Esophagus muscularis mucosa (tissue), 4 donors: ENCODE measurements at regions not wholly inside any gene's neighbourhood (a gene's known extent, or its start where the extent isn't known, plus 50 kb on each side); places are given as distances from the start of the nearest gene placed in this dataset.

Source experiments
- DNase-seq: peaks from one replicate; pipeline ENCODE4 v3.0.0-alpha.2; 2017; ENCODE audit errors: extremely low spot score
- H3K27ac ChIP-seq, 4 donors: fragments of 200-600 bp; sonication (generic); replicated peaks in 1 of 4; 1 replicate in 3 of 4; 2 replicates in 1 of 4; pipeline ENCODE4 v1.5.1; 2016 to 2019; ENCODE audit warnings: mild to moderate bottlenecking in 1 of 4
- H3K27me3 ChIP-seq, 4 donors: fragments of 200-600 bp; sonication (generic); one replicate each; pipeline versions ENCODE4 v1.5.1 to v1.6.0; 2016 to 2019
- H3K36me3 ChIP-seq, 4 donors: fragments of 200-600 bp; sonication (generic); one replicate each; pipeline ENCODE4 v1.5.1; 2016 to 2019
- H3K4me1 ChIP-seq, 4 donors: fragments of 200-600 bp; sonication (generic); one replicate each; pipeline ENCODE4 v1.5.1; 2016 to 2019
- H3K4me3 ChIP-seq, 4 donors: fragments of 200-600 bp; sonication (generic); 1 replicate in 2 of 4; 2 replicates in 2 of 4; pipeline ENCODE4 v1.5.1; 2016 to 2019; ENCODE audit warnings: mild to moderate bottlenecking in 4 of 4, moderate library complexity in 1 of 4
- H3K9me3 ChIP-seq, 4 donors: fragments of 200-600 bp; sonication (generic); 1 replicate in 3 of 4; 2 replicates in 1 of 4; pipeline ENCODE4 v1.5.1; 2016 to 2019
- CTCF ChIP-seq, 3 experiments: fragments of 200-600 bp in 2 of 3; fragments of 450-650 bp in 1 of 3; sonication (generic) in 2 of 3; IDR thresholded peaks; one replicate each; pipeline ENCODE4 v1.5.1; 2017 to 2019; ENCODE audit warnings: antibody characterized with exemption in 3 of 3, mild to moderate bottlenecking in 2 of 3, moderate library complexity in 1 of 3
- EP300 ChIP-seq: sonication (generic); formaldehyde crosslinking; IDR thresholded peaks from one replicate; pipeline ENCODE4 v1.6.1; 2017; ENCODE audit warnings: antibody characterized with exemption
- POLR2A ChIP-seq: fragments of 450-650 bp; IDR thresholded peaks from one replicate; pipeline ENCODE4 v1.6.1; 2017; ENCODE audit warnings: antibody characterized with exemption, moderate library complexity, mild to moderate bottlenecking, low read depth
- POLR2AphosphoS5 ChIP-seq, 2 donors: sonication (generic); formaldehyde crosslinking; IDR thresholded peaks; one replicate each; pipeline ENCODE4 v1.6.1; 2017; ENCODE audit warnings: antibody characterized with exemption in 2 of 2
- WGBS: methylation state at CpG from one replicate; pipeline ENCODE4 v1.1.5; 2018; 5-methylcytosine and 5-hydroxymethylcytosine counted together
- intact Hi-C: fragments of 100-400 bp; cut with DNase I; formaldehyde crosslinking; loops from one replicate; pipeline ENCODE4 v1.15.1; 2023

DNA sequence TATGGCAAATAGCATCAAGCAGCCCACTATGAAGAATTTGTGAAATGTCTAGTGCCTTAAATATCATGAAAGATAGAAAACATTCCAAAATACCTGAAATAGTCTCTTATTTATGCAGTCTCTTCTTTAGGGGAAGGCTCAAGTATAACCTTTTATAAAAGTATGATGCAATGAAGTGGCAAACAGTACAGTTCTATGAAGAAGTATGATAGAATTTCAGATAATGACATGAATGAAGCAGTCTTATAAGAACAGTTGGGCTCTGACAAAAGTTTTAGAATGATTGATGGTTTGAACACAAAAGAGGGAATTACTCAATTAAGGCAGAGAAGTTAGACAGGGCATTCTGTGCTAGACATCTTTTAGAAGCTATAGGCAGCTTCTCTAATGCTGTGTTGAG lies 1791.8 kb upstream of the PIK3C3 start:
- TF ChIP-seq POLR2A (no peak), EP300 (no peak), CTCF (IDR thresholded peaks at IDR 0.05) (no peak), POLR2AphosphoS5 (IDR thresholded peaks at IDR 0.05) (no peak)
- intact Hi-C loops, result no loop called here

DNA sequence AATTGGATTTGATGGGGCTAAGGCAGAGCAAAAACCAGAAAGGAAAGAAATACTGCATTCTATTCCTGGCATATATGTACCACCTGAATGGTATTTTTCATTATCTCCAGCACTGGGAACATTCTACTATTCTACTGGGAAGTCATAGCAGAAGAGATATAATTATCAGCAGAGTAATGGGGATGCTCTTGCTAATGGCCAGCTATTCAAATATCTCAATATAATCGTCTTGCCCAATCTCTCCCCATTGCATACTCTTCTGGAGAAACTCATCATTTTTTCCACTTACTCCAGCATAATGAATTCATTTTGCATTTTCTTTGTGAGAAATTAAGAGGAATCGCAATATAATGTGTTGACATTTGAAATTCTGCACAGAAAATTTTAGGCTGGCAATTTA lies 1794.7 kb upstream of the PIK3C3 start:
- Histone ChIP-seq H3K9me3 (no peaks in the 10 kb centered on the region), H3K36me3 (no peaks in the 10 kb centered on the region), H3K27me3 (no peaks in the 10 kb centered on the region), H3K4me3 (no peak overlapping the region), H3K4me1 (peaks cover 0 to 4% (median 0%) of the 10 kb centered on the region in 4 donors), H3K27ac (no peak overlapping the region)
- no peak for TF ChIP-seq CTCF (IDR thresholded peaks at IDR 0.05)
- TF ChIP-seq POLR2AphosphoS5 (IDR thresholded peaks at IDR 0.05), result no peak
- TF ChIP-seq POLR2A, result no peak
- TF ChIP-seq EP300, result no peak
- no peak for DNase-seq
- intact Hi-C loops, result no loop called here
- 85% methylated on average over 2 of the region's 2 CpGs for WGBS

More for the DNA sequence above, 1791.8 kb upstream of the PIK3C3 start:
- Histone ChIP-seq H3K36me3 (no peaks in the 10 kb centered on the region), H3K9me3 (no peaks in the 10 kb centered on the region), H3K4me3 (no peak overlapping the region), H3K27me3 (no peaks in the 10 kb centered on the region), H3K4me1 (peaks cover 0 to 4% (median 0%) of the 10 kb centered on the region in 4 donors), H3K27ac (no peak overlapping the region)
- DNase-seq, result no peak

DNA sequence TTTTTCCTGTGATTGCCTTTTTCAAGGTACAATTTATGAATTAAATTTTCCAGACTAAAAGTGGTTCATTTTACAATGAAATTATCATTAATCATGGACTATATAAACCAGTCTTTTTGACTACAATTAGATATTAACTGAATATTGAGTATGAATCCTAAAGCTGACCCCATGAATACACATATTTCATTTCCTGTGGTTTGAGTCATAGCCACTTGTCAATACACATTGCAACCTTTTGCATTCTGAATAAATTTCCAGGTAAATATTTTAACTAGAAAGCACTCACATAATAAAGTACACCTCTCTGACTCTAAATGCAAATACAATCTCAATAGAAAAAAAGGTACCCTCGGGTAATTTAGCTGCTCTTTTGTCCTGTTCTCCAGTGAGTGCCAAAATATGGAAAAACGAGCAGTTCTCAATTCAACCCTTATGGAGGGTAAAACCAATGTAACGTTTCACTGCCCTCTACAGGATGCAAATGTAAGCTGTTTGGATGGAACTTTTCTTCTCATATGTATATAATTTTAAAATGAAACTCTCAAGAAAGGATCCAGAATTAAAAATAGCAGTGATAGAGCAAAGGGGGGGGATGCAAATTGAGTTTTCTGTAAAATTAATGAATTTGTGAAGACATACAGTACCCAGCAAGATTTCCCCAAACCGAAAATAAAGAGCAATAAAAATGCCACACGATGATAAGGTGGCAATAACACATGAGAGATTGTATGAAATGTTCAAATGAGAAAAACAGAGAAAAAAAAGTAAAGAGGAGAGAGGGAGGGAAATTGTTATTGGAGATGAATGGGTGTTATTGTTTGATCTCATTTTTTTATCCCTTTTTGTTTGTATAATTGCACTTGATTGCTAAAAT lies 1795.7 kb upstream of the PIK3C3 start:
- H3K36me3 ChIP-seq, result no peaks in the 10 kb centered on the region
- no peak overlapping the region for H3K4me3 ChIP-seq
- H3K27me3 ChIP-seq, result no peaks in the 10 kb centered on the region
- no peak for DNase-seq
- no peak overlapping the region for H3K27ac ChIP-seq
- TF ChIP-seq POLR2A, result no peak
- peak; percentile 31 to 47 (median 46) for TF ChIP-seq CTCF (IDR thresholded peaks at IDR 0.05)
- no peak for TF ChIP-seq EP300
- 33% methylated on average over 5 of the region's 5 CpGs for WGBS
- intact Hi-C loops, result no loop called here
- H3K4me1 ChIP-seq, result peaks cover 0 to 4% (median 0%) of the 10 kb centered on the region in 4 donors
- H3K9me3 ChIP-seq, result no peaks in the 10 kb centered on the region

DNA sequence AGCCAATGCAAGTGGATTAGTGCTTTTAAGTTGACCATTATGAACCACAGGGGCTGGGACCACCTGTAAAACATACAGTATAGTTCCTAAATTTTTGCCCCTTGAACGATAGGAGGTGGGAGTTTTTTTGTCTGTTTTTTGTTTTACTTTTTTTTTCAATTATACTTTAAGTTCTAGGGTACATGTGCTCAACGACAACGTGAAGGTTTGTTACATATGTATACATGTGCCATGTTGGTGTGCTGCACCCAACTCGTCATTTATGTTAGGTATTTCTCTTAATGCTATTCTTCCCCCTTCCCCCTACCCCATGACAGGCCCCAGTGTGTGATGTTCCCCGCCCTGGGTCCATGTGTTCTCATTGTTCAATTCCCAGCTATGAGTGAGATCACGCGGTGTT lies 1797.9 kb upstream of the PIK3C3 start:
- no peaks in the 10 kb centered on the region for H3K36me3 ChIP-seq
- intact Hi-C loops, result no loop called here
- DNase-seq, result no peak

More for the DNA sequence above, 1797.9 kb upstream of the PIK3C3 start:
- WGBS, result 84% methylated on average over 7 of the region's 7 CpGs
- Histone ChIP-seq H3K27ac (no peak overlapping the region), H3K9me3 (no peaks in the 10 kb centered on the region), H3K4me1 (peaks cover 0 to 4% (median 0%) of the 10 kb centered on the region in 4 donors), H3K4me3 (no peak overlapping the region), H3K27me3 (no peaks in the 10 kb centered on the region)
- no peak for TF ChIP-seq POLR2A
- TF ChIP-seq CTCF (IDR thresholded peaks at IDR 0.05), result no peak
- TF ChIP-seq EP300, result no peak
- TF ChIP-seq POLR2AphosphoS5 (IDR thresholded peaks at IDR 0.05), result no peak
